Fibroblast of the aortic adventitia (primary cell): ENCODE measurements at regions not wholly inside any gene's neighbourhood (a gene's known extent, or its start where the extent isn't known, plus 50 kb on each side); places are given as distances from the start of the nearest gene placed in this dataset.
"Not testable (repeated sequence)": the region's sequence is repeated elsewhere in the genome, so short reads cannot be mapped to it uniquely, and the experiment has no call there.

Source experiments
- DNase-seq: peaks from one replicate; pipeline ENCODE4 v3.0.0-alpha.2; 2010; ENCODE audit warnings: low read depth
- H3K4me3 ChIP-seq: 2 replicates; pipeline ENCODE4 v1.5.1; 2011; ENCODE audit warnings: low read depth, mild to moderate bottlenecking, control low read depth, low read length, moderate library complexity
- CTCF ChIP-seq: IDR thresholded peaks from 2 replicates; pipeline ENCODE4 v1.5.1; 2011; ENCODE audit warnings: mild to moderate bottlenecking, low read length, control low read depth, inconsistent platforms; ENCODE audit not compliant: insufficient read depth

GRCh38 chr10:130714742-130715467 is 578.7 kb downstream of the GLRX3 start:
- no peak for DNase-seq
- TF ChIP-seq CTCF = no peak
- H3K4me3 ChIP-seq = no peak overlapping the region

GRCh38 chr10:130715686-130716670 is 579.8 kb downstream of the GLRX3 start:
- H3K4me3 ChIP-seq = no peak overlapping the region
- no peak for DNase-seq
- TF ChIP-seq CTCF = no peak

GRCh38 chr10:130717083-130717482 is 580.9 kb downstream of the GLRX3 start:
- H3K4me3 ChIP-seq = no peak overlapping the region
- DNase-seq = no peak

GRCh38 chr10:130718744-130719447 is 582.7 kb downstream of the GLRX3 start:
- DNase-seq, H3K4me3 ChIP-seq: not testable (repeated sequence)

More at GRCh38 chr10:130717083-130717482, 580.9 kb downstream of the GLRX3 start:
- no peak for TF ChIP-seq CTCF

GRCh38 chr10:130719448-130719752 is 583.2 kb downstream of the GLRX3 start:
- H3K4me3 ChIP-seq = no peak overlapping the region
- no peak for TF ChIP-seq CTCF
- no peak for DNase-seq

GRCh38 chr10:130720235-130720634 is 584.0 kb downstream of the GLRX3 start:
- no peak for DNase-seq
- TF ChIP-seq CTCF = no peak
- no peak overlapping the region for H3K4me3 ChIP-seq

GRCh38 chr10:130721971-130722370 is 585.8 kb downstream of the GLRX3 start:
- no peak overlapping the region for H3K4me3 ChIP-seq
- no peak for DNase-seq
- no peak for TF ChIP-seq CTCF
